ENCODE measurements at regions not wholly inside any gene's neighbourhood (a gene's known extent, or its start where the extent isn't known, plus 50 kb on each side); places are given as distances from the start of the nearest gene placed in this dataset.

- TF ChIP-seq CTCF (IDR thresholded peaks at IDR 0.05 in 4 of 5, conservative IDR thresholded peaks at IDR 0.05 in 1 of 5) (no peak), POLR2A (IDR thresholded peaks at IDR 0.05) (no peak)
Observed at GRCh38 chr6:53433951-53434285, 85.2 kb upstream of the ELOVL5 start.

All from gastrocnemius medialis (tissue), 4 donors.